ENCODE measurements at regions not wholly inside any gene's neighbourhood (a gene's known extent, or its start where the extent isn't known, plus 50 kb on each side); places are given as distances from the start of the nearest gene placed in this dataset.
"Not testable (repeated sequence)": the region's sequence is repeated elsewhere in the genome, so short reads cannot be mapped to it uniquely, and the experiment has no call there.

- TF ChIP-seq EP300 (IDR thresholded peaks at IDR 0.05); CTCF (IDR thresholded peaks at IDR 0.05); POLR2A (IDR thresholded peaks at IDR 0.05; ENCODE audit: low read depth); POLR2AphosphoS5 (IDR thresholded peaks at IDR 0.05): not testable (repeated sequence)
Measured at GRCh38 chr3:181938580-181938979, 226.9 kb downstream of the SOX2 start.

Measured in esophagus muscularis mucosa (tissue), 4 donors.